ENCODE measurements at regions not wholly inside any gene's neighbourhood (a gene's known extent, or its start where the extent isn't known, plus 50 kb on each side); places are given as distances from the start of the nearest gene placed in this dataset.

- H3K27me3 ChIP-seq (replicated peaks; ENCODE audit: control insufficient read depth, insufficient read depth, low read length, poor library complexity, severe bottlenecking) = no peaks in the 10 kb centered on the region
- H3K9me3 ChIP-seq (ENCODE audit: control insufficient read depth, low read length) = no peaks in the 10 kb centered on the region
- no peak overlapping the region for H3K27ac ChIP-seq (ENCODE audit: insufficient read depth, low read length, poor library complexity, severe bottlenecking)
- no peaks in the 10 kb centered on the region for H3K4me1 ChIP-seq (ENCODE audit: control insufficient read depth, insufficient read depth, low read length, poor library complexity, severe bottlenecking)
- H3K4me3 ChIP-seq (ENCODE audit: insufficient read depth, low read depth, low read length, poor library complexity, severe bottlenecking) = no peak overlapping the region
- no peaks in the 10 kb centered on the region for H3K36me3 ChIP-seq (ENCODE audit: control insufficient read depth, insufficient read depth, low read length)
- no peak for DNase-seq
Measured at GRCh38 chr3:178238179-178238578, 298.1 kb upstream of the KCNMB2 start.

- DNase-seq = no peak
- H3K9me3 ChIP-seq (ENCODE audit: control insufficient read depth, low read length) = no peaks in the 10 kb centered on the region
Measured at GRCh38 chr3:178244733-178245709, 291.2 kb upstream of the KCNMB2 start.

GRCh38 chr3:178246004-178246403, 290.2 kb upstream of the KCNMB2 start:
- H3K4me1 ChIP-seq (ENCODE audit: control insufficient read depth, insufficient read depth, low read length, poor library complexity, severe bottlenecking) = no peaks in the 10 kb centered on the region
- no peaks in the 10 kb centered on the region for H3K27me3 ChIP-seq (replicated peaks; ENCODE audit: control insufficient read depth, insufficient read depth, low read length, poor library complexity, severe bottlenecking)
- H3K4me3 ChIP-seq (ENCODE audit: insufficient read depth, low read depth, low read length, poor library complexity, severe bottlenecking) = no peak overlapping the region
- no peaks in the 10 kb centered on the region for H3K36me3 ChIP-seq (ENCODE audit: control insufficient read depth, insufficient read depth, low read length)
- H3K27ac ChIP-seq (ENCODE audit: insufficient read depth, low read length, poor library complexity, severe bottlenecking) = no peak overlapping the region
- DNase-seq = no peak
- no peaks in the 10 kb centered on the region for H3K9me3 ChIP-seq (ENCODE audit: control insufficient read depth, low read length)

More at GRCh38 chr3:178244733-178245709, 291.2 kb upstream of the KCNMB2 start:
- Histone ChIP-seq H3K4me1 (ENCODE audit: control insufficient read depth, insufficient read depth, low read length, poor library complexity, severe bottlenecking) (no peaks in the 10 kb centered on the region), H3K36me3 (ENCODE audit: control insufficient read depth, insufficient read depth, low read length) (no peaks in the 10 kb centered on the region), H3K27me3 (replicated peaks; ENCODE audit: control insufficient read depth, insufficient read depth, low read length, poor library complexity, severe bottlenecking) (no peaks in the 10 kb centered on the region), H3K27ac (ENCODE audit: insufficient read depth, low read length, poor library complexity, severe bottlenecking) (no peak overlapping the region), H3K4me3 (ENCODE audit: insufficient read depth, low read depth, low read length, poor library complexity, severe bottlenecking) (no peak overlapping the region)

- DNase-seq = no peak
- Histone ChIP-seq H3K36me3 (ENCODE audit: control insufficient read depth, insufficient read depth, low read length) (no peaks in the 10 kb centered on the region), H3K27ac (ENCODE audit: insufficient read depth, low read length, poor library complexity, severe bottlenecking) (no peak overlapping the region), H3K4me3 (ENCODE audit: insufficient read depth, low read depth, low read length, poor library complexity, severe bottlenecking) (no peak overlapping the region), H3K4me1 (ENCODE audit: control insufficient read depth, insufficient read depth, low read length, poor library complexity, severe bottlenecking) (no peaks in the 10 kb centered on the region), H3K9me3 (ENCODE audit: control insufficient read depth, low read length) (no peaks in the 10 kb centered on the region), H3K27me3 (replicated peaks; ENCODE audit: control insufficient read depth, insufficient read depth, low read length, poor library complexity, severe bottlenecking) (no peaks in the 10 kb centered on the region)
Measured at GRCh38 chr3:178255315-178255714, 280.9 kb upstream of the KCNMB2 start.

GRCh38 chr3:178257491-178257890, 278.7 kb upstream of the KCNMB2 start:
- Histone ChIP-seq H3K4me1 (ENCODE audit: control insufficient read depth, insufficient read depth, low read length, poor library complexity, severe bottlenecking) (no peaks in the 10 kb centered on the region), H3K36me3 (ENCODE audit: control insufficient read depth, insufficient read depth, low read length) (no peaks in the 10 kb centered on the region), H3K27me3 (replicated peaks; ENCODE audit: control insufficient read depth, insufficient read depth, low read length, poor library complexity, severe bottlenecking) (no peaks in the 10 kb centered on the region), H3K4me3 (ENCODE audit: insufficient read depth, low read depth, low read length, poor library complexity, severe bottlenecking) (no peak overlapping the region), H3K27ac (ENCODE audit: insufficient read depth, low read length, poor library complexity, severe bottlenecking) (no peak overlapping the region), H3K9me3 (ENCODE audit: control insufficient read depth, low read length) (no peaks in the 10 kb centered on the region)
- no peak for DNase-seq

GRCh38 chr3:178258121-178258520, 278.1 kb upstream of the KCNMB2 start:
- Histone ChIP-seq H3K27me3 (replicated peaks; ENCODE audit: control insufficient read depth, insufficient read depth, low read length, poor library complexity, severe bottlenecking) (no peaks in the 10 kb centered on the region), H3K4me1 (ENCODE audit: control insufficient read depth, insufficient read depth, low read length, poor library complexity, severe bottlenecking) (no peaks in the 10 kb centered on the region), H3K9me3 (ENCODE audit: control insufficient read depth, low read length) (no peaks in the 10 kb centered on the region), H3K27ac (ENCODE audit: insufficient read depth, low read length, poor library complexity, severe bottlenecking) (no peak overlapping the region), H3K36me3 (ENCODE audit: control insufficient read depth, insufficient read depth, low read length) (no peaks in the 10 kb centered on the region), H3K4me3 (ENCODE audit: insufficient read depth, low read depth, low read length, poor library complexity, severe bottlenecking) (no peak overlapping the region)
- DNase-seq = no peak

- no peaks in the 10 kb centered on the region for H3K27me3 ChIP-seq (replicated peaks; ENCODE audit: control insufficient read depth, insufficient read depth, low read length, poor library complexity, severe bottlenecking)
- H3K4me3 ChIP-seq (ENCODE audit: insufficient read depth, low read depth, low read length, poor library complexity, severe bottlenecking) = no peak overlapping the region
- H3K36me3 ChIP-seq (ENCODE audit: control insufficient read depth, insufficient read depth, low read length) = no peaks in the 10 kb centered on the region
- H3K4me1 ChIP-seq (ENCODE audit: control insufficient read depth, insufficient read depth, low read length, poor library complexity, severe bottlenecking) = no peaks in the 10 kb centered on the region
- no peak overlapping the region for H3K27ac ChIP-seq (ENCODE audit: insufficient read depth, low read length, poor library complexity, severe bottlenecking)
- no peak for DNase-seq
- H3K9me3 ChIP-seq (ENCODE audit: control insufficient read depth, low read length) = no peaks in the 10 kb centered on the region
Measured at GRCh38 chr3:178259703-178260102, 276.5 kb upstream of the KCNMB2 start.

- no peaks in the 10 kb centered on the region for H3K4me1 ChIP-seq (ENCODE audit: control insufficient read depth, insufficient read depth, low read length, poor library complexity, severe bottlenecking)
- no peak for DNase-seq
- no peaks in the 10 kb centered on the region for H3K9me3 ChIP-seq (ENCODE audit: control insufficient read depth, low read length)
- H3K36me3 ChIP-seq (ENCODE audit: control insufficient read depth, insufficient read depth, low read length) = no peaks in the 10 kb centered on the region
- H3K4me3 ChIP-seq (ENCODE audit: insufficient read depth, low read depth, low read length, poor library complexity, severe bottlenecking) = no peak overlapping the region
- no peak overlapping the region for H3K27ac ChIP-seq (ENCODE audit: insufficient read depth, low read length, poor library complexity, severe bottlenecking)
- no peaks in the 10 kb centered on the region for H3K27me3 ChIP-seq (replicated peaks; ENCODE audit: control insufficient read depth, insufficient read depth, low read length, poor library complexity, severe bottlenecking)
Measured at GRCh38 chr3:178260887-178261565, 275.2 kb upstream of the KCNMB2 start.

- Histone ChIP-seq H3K27ac (ENCODE audit: insufficient read depth, low read length, poor library complexity, severe bottlenecking) (no peak overlapping the region), H3K36me3 (ENCODE audit: control insufficient read depth, insufficient read depth, low read length) (no peaks in the 10 kb centered on the region), H3K4me3 (ENCODE audit: insufficient read depth, low read depth, low read length, poor library complexity, severe bottlenecking) (no peak overlapping the region), H3K4me1 (ENCODE audit: control insufficient read depth, insufficient read depth, low read length, poor library complexity, severe bottlenecking) (no peaks in the 10 kb centered on the region), H3K27me3 (replicated peaks; ENCODE audit: control insufficient read depth, insufficient read depth, low read length, poor library complexity, severe bottlenecking) (no peaks in the 10 kb centered on the region), H3K9me3 (ENCODE audit: control insufficient read depth, low read length) (no peaks in the 10 kb centered on the region)
- no peak for DNase-seq
Measured at GRCh38 chr3:178263236-178263916, 272.9 kb upstream of the KCNMB2 start.
